ENCODE measurements at regions not wholly inside any gene's neighbourhood (a gene's known extent, or its start where the extent isn't known, plus 50 kb on each side); places are given as distances from the start of the nearest gene placed in this dataset.

- no peak for TF ChIP-seq CTCF (IDR thresholded peaks at IDR 0.05; ENCODE audit: insufficient read depth, low read depth, low read length)
- no peak for TF ChIP-seq EZH2 (IDR thresholded peaks at IDR 0.05; ENCODE audit: insufficient read depth, low read length)
These were observed 1090.2 kb downstream of the BCL11B start for GRCh38 chr14:98181768-98182167.

Measured in astrocyte (in vitro differentiated cells and primary cell).